CD4-positive, alpha-beta T cell (primary cell): ENCODE measurements at regions not wholly inside any gene's neighbourhood (a gene's known extent, or its start where the extent isn't known, plus 50 kb on each side); places are given as distances from the start of the nearest gene placed in this dataset.

Experiments used
- ATAC-seq: fragments of 200-7000 bp; cut with Tn5 transposase; one replicate; pipeline ENCODE4 v1.10.0; 2022; ENCODE audit warnings: mild to moderate bottlenecking; ENCODE audit not compliant: poor library complexity
- CTCF ChIA-PET: fragments of 350-600 bp; sonication (Branson Sonifier 250); formaldehyde crosslinking; loops from one replicate; lab custom pipeline; 2021; ENCODE audit warnings: antibody characterized with exemption, inconsistent platforms; lab: Charles Lee
- POLR2A ChIA-PET: fragments of 350-600 bp; sonication (Branson Sonifier 250); formaldehyde crosslinking; loops from one replicate; lab custom pipeline; 2021; ENCODE audit warnings: antibody characterized with exemption, inconsistent platforms; lab: Charles Lee
- DNase-seq, 14 experiments: peaks; one replicate each; pipeline ENCODE4 v3.0.0-alpha.2; 2013 to 2020; ENCODE audit warnings: mixed read lengths in 2 of 14
- H3K27ac ChIP-seq, 2 donors: one replicate each; pipeline versions ENCODE4 v1.5.1 to v1.7.0; 2013; ENCODE audit warnings: low read length in 2 of 2, low read depth in 1 of 2, mild to moderate bottlenecking in 1 of 2
- H3K27me3 ChIP-seq, 2 experiments: 1 replicate in 1 of 2; 2 replicates in 1 of 2; pipeline versions ENCODE4 v1.6.1 to v1.7.0; 2013; ENCODE audit warnings: low read length in 2 of 2, control low read depth in 1 of 2, mild to moderate bottlenecking in 1 of 2, moderate library complexity in 1 of 2; ENCODE audit not compliant: insufficient read depth in 2 of 2, control insufficient read depth in 1 of 2
- H3K36me3 ChIP-seq: one replicate; pipeline ENCODE4 v1.6.1; 2013; ENCODE audit warnings: low read length, control low read depth; ENCODE audit not compliant: insufficient read depth
- H3K4me1 ChIP-seq: one replicate; pipeline ENCODE4 v1.6.1; 2013; ENCODE audit warnings: low read length, control low read depth; ENCODE audit not compliant: insufficient read depth
- H3K4me3 ChIP-seq: one replicate; pipeline ENCODE4 v1.5.1; 2013; ENCODE audit warnings: mild to moderate bottlenecking, low read length, moderate library complexity
- H3K9me3 ChIP-seq, 2 experiments: 1 replicate in 1 of 2; 2 replicates in 1 of 2; pipeline versions ENCODE4 v1.6.1 to v1.7.0; 2013; ENCODE audit warnings: low read length in 2 of 2, mild to moderate bottlenecking in 2 of 2, control low read depth in 1 of 2, moderate library complexity in 1 of 2; ENCODE audit not compliant: control insufficient read depth in 1 of 2, insufficient read depth in 1 of 2
- H3K27ac Mint-ChIP-seq: one replicate; pipeline ENCODE4 v1.8.0; 2020; ENCODE audit warnings: mixed read lengths
- H3K27me3 Mint-ChIP-seq: one replicate; pipeline ENCODE4 v1.8.0; 2021; ENCODE audit warnings: mixed read lengths
- H3K36me3 Mint-ChIP-seq: one replicate; pipeline ENCODE4 v1.8.0; 2021; ENCODE audit warnings: low read depth, mixed read lengths
- H3K4me1 Mint-ChIP-seq: one replicate; pipeline ENCODE4 v1.8.0; 2021; ENCODE audit warnings: low read depth, mixed read lengths
- H3K4me3 Mint-ChIP-seq: one replicate; pipeline ENCODE4 v1.8.0; 2020; ENCODE audit warnings: mild to moderate bottlenecking, mixed read lengths
- H3K9me3 Mint-ChIP-seq: one replicate; pipeline ENCODE4 v1.8.0; 2020; ENCODE audit warnings: mixed read lengths
- intact Hi-C, 2 experiments: fragments of 100-400 bp; cut with DNase I in 1 of 2; cut with micrococcal nuclease in 1 of 2; formaldehyde crosslinking; loops; one replicate each; pipeline versions ENCODE4 v1.15.1 to v1.9.0; 2023 to 2025; cut with DNase I, micrococcal nuclease
- TF ChIP-seq, protein P1 (sequence below): fragments of 200-600 bp; IDR thresholded peaks from one replicate; pipeline ENCODE4 v1.8.0; 2022; ENCODE audit warnings: antibody characterized with exemption, mild to moderate bottlenecking

DNA sequence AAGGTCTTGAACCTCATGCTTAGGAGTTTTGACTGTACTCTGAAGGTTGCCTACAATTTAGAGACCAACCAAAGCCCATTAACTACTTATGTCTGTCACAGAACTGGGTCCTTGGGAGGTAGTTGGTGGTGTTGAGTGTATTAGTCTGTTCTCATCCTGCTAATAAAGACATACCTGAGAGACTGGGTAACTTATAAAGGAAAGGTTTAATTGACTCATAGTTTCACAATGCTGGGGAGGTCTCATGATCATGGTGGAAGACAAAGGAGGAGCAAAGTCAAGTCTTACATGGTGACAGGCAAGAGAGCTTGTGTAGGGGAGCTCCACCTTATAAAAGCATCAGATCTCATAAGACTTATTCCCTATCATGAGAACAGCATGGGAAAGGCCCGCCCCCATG, 319.6 kb upstream of the ZMIZ1 start:
- H3K9me3 Mint-ChIP-seq: no peaks in the 10 kb centered on the region
- no peaks in the 10 kb centered on the region for H3K36me3 Mint-ChIP-seq
- H3K4me1 ChIP-seq: no peaks in the 10 kb centered on the region
- DNase-seq: no peak
- H3K27ac ChIP-seq: no peak overlapping the region
- H3K27me3 Mint-ChIP-seq: peaks cover 20% of the 10 kb centered on the region
- TF ChIP-seq, protein P1, sequence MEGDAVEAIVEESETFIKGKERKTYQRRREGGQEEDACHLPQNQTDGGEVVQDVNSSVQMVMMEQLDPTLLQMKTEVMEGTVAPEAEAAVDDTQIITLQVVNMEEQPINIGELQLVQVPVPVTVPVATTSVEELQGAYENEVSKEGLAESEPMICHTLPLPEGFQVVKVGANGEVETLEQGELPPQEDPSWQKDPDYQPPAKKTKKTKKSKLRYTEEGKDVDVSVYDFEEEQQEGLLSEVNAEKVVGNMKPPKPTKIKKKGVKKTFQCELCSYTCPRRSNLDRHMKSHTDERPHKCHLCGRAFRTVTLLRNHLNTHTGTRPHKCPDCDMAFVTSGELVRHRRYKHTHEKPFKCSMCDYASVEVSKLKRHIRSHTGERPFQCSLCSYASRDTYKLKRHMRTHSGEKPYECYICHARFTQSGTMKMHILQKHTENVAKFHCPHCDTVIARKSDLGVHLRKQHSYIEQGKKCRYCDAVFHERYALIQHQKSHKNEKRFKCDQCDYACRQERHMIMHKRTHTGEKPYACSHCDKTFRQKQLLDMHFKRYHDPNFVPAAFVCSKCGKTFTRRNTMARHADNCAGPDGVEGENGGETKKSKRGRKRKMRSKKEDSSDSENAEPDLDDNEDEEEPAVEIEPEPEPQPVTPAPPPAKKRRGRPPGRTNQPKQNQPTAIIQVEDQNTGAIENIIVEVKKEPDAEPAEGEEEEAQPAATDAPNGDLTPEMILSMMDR: no peak
- H3K4me3 Mint-ChIP-seq: no peak overlapping the region
- POLR2A ChIA-PET: no interaction called here
- no peaks in the 10 kb centered on the region for H3K9me3 ChIP-seq
- H3K27me3 ChIP-seq: peaks cover 0 to 12% of the 10 kb centered on the region in 2 experiments
- H3K36me3 ChIP-seq: no peaks in the 10 kb centered on the region
- CTCF ChIA-PET: no interaction called here
- intact Hi-C loops: loop anchor here in 1 of 2 experiments (5.0 kb wide), 1 partner anchor 448 kb away; no protein-coding TSS in a partner anchor
- no peak overlapping the region for H3K4me3 ChIP-seq
- H3K4me1 Mint-ChIP-seq: no peaks in the 10 kb centered on the region
- no peak overlapping the region for H3K27ac Mint-ChIP-seq
- no peak for ATAC-seq

DNA sequence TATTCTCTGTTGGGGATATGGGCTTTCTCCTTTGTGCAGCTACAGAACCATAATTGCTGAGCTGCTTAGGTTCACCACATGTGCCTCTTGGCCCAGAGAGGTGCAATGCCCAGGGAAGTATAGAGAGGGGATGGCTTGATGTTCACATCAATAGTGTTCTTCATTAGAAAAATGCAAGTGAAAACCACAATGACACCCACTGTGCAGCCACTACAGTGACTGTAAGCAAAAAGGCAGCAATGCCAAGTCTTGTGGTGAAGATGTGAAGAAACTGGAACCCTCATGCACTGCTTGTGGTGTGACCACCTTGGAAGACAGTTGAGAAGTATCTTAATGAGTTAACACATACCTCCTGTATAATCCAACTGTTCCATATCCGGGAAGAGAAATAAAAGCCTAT, 318.9 kb upstream of the ZMIZ1 start:
- POLR2A ChIA-PET: no interaction called here
- H3K36me3 Mint-ChIP-seq: no peaks in the 10 kb centered on the region
- H3K4me1 Mint-ChIP-seq: no peaks in the 10 kb centered on the region
- no peak overlapping the region for H3K4me3 Mint-ChIP-seq
- CTCF ChIA-PET: no interaction called here
- Histone ChIP-seq H3K4me1 (no peaks in the 10 kb centered on the region), H3K36me3 (no peaks in the 10 kb centered on the region), H3K27me3 (peaks cover 0 to 12% of the 10 kb centered on the region in 2 experiments), H3K27ac (no peak overlapping the region), H3K4me3 (no peak overlapping the region), H3K9me3 (no peaks in the 10 kb centered on the region)
- no peak overlapping the region for H3K27ac Mint-ChIP-seq
- H3K27me3 Mint-ChIP-seq: peaks cover 20% of the 10 kb centered on the region
- DNase-seq (no peak), ATAC-seq (no peak)
- no peaks in the 10 kb centered on the region for H3K9me3 Mint-ChIP-seq
- intact Hi-C loops: loop anchor here in 1 of 2 experiments (5.0 kb wide), 1 partner anchor 447 kb away; no protein-coding TSS in a partner anchor
- TF ChIP-seq, protein P1: no peak

DNA sequence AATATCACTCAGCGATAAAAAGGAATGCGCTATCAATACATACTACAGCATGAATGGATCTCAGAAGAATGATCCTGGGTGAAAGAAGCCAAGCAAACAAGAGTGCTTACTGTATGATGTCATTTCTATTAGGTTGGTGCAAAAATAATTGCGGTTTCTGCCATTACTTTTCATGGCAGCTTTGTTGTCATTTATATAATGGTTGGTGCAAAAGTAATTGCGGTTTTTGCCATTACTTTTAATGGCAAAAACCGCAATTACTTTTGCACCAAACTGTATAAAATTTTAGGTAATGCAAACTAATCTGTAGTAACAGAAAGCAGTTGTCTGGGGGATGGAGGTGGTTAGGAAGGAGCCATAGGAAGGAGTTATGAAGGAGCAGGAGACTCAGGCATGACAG, 318.3 kb upstream of the ZMIZ1 start:
- ATAC-seq (no peak), DNase-seq (no peak)
- H3K27me3 Mint-ChIP-seq: peaks cover 20% of the 10 kb centered on the region
- Histone ChIP-seq H3K4me3 (no peak overlapping the region), H3K27me3 (peaks cover 0 to 12% of the 10 kb centered on the region in 2 experiments), H3K27ac (no peak overlapping the region), H3K4me1 (no peaks in the 10 kb centered on the region), H3K9me3 (no peaks in the 10 kb centered on the region), H3K36me3 (no peaks in the 10 kb centered on the region)
- TF ChIP-seq, protein P1: no peak
- no peak overlapping the region for H3K27ac Mint-ChIP-seq
- no peak overlapping the region for H3K4me3 Mint-ChIP-seq
- H3K4me1 Mint-ChIP-seq: no peaks in the 10 kb centered on the region
- H3K9me3 Mint-ChIP-seq: no peaks in the 10 kb centered on the region
- ChIA-PET POLR2A (no interaction called here), CTCF (no interaction called here)
- intact Hi-C loops: no loop called here
- H3K36me3 Mint-ChIP-seq: no peaks in the 10 kb centered on the region
